K562 (cell line): ENCODE measurements at regions not wholly inside any gene's neighbourhood (a gene's known extent, or its start where the extent isn't known, plus 50 kb on each side); places are given as distances from the start of the nearest gene placed in this dataset.

ENCODE experiments used
- ATAC-seq: fragments of 200-7000 bp; cut with Tn5 transposase; 3 replicates; pipeline ENCODE4 v1.9.1; 2020; ENCODE audit warnings: moderate library complexity
- BruUV-seq: library from RNA; stranded (reverse); fragments of 400-500 nt; replicated peaks from 2 replicates; lab custom pipeline; 2021; lab: Mats Ljungman, UMichigan
- CTCF ChIA-PET: fragments of 300-600 bp; formaldehyde crosslinking; extraction: SDS; loops from one replicate; lab custom pipeline; 2021; ENCODE audit warnings: low intra/inter-chr PET ratio; lab: Yijun Ruan, JAX
- POLR2A ChIA-PET: fragments of 300-600, 350-650 bp; sonication (Branson Sonifier 250); formaldehyde crosslinking; extraction: SDS; loops from one replicate; lab custom pipeline; 2021; ENCODE audit warnings: antibody characterized with exemption, inconsistent platforms; lab: Yijun Ruan, JAX
- DNase-seq, 4 experiments: peaks; one replicate each; pipeline versions ENCODE4 v3.0.0 to v3.0.0-alpha.2; 2011 to 2018; ENCODE audit warnings: low spot score in 3 of 4, mixed read lengths in 3 of 4; ENCODE audit errors: extremely low read depth in 1 of 4
- FAIRE-seq: peaks from 2 replicates; lab custom pipeline; 2011; peaks lifted over from hg19 to GRCh38; lab: Jason Lieb, UNC
- H2AFZ ChIP-seq: 2 replicates; pipeline ENCODE4 v1.6.0; 2011; ENCODE audit warnings: low read depth, low read length, control low read depth, inconsistent platforms
- H3K27ac ChIP-seq: fragments of 200-600 bp; 3 replicates; pipeline ENCODE4 v1.8.0; 2011; ENCODE audit warnings: low read depth, mild to moderate bottlenecking, control low read depth, inconsistent platforms, low read length, moderate library complexity, mixed read lengths; ENCODE audit errors: extremely low read depth
- H3K27me3 ChIP-seq, 2 experiments: fragments of 300-600 bp in 1 of 2; 2 replicates in 1 of 2; 3 replicates in 1 of 2; pipeline versions ENCODE4 v1.6.0 to v1.8.0; 2011; ENCODE audit warnings: inconsistent platforms in 2 of 2, low read length in 2 of 2, mild to moderate bottlenecking in 1 of 2, mixed read lengths in 1 of 2, moderate library complexity in 1 of 2; ENCODE audit not compliant: control insufficient read depth in 2 of 2, insufficient read depth in 2 of 2
- H3K36me3 ChIP-seq: fragments of 300-600 bp; 3 replicates; pipeline ENCODE4 v1.8.0; 2011; ENCODE audit warnings: mild to moderate bottlenecking, low read length, inconsistent platforms; ENCODE audit not compliant: control insufficient read depth, insufficient read depth
- H3K4me1 ChIP-seq, 2 experiments: fragments of 200-600 bp in 1 of 2; replicated peaks in 1 of 2; 2 replicates in 1 of 2; 3 replicates in 1 of 2; pipeline versions ENCODE4 v1.5.1 to v1.8.0; 2011; ENCODE audit warnings: inconsistent platforms in 2 of 2, low read length in 2 of 2, mild to moderate bottlenecking in 1 of 2, mixed read lengths in 1 of 2, moderate library complexity in 1 of 2; ENCODE audit not compliant: control insufficient read depth in 2 of 2, insufficient read depth in 2 of 2
- H3K4me2 ChIP-seq: 2 replicates; pipeline ENCODE4 v1.6.1; 2011; ENCODE audit warnings: low read length, control low read depth, inconsistent platforms, mixed read lengths; ENCODE audit not compliant: insufficient read depth
- H3K4me3 ChIP-seq: fragments of 200-600 bp; sonication (generic), shearing (Covaris generic); 2 replicates; pipeline ENCODE4 v1.5.1; 2016; ENCODE audit warnings: control low read depth, inconsistent platforms
- H3K79me2 ChIP-seq: fragments of 200-600 bp; 3 replicates; pipeline ENCODE4 v1.8.0; 2011; ENCODE audit warnings: low read length, inconsistent platforms; ENCODE audit not compliant: control insufficient read depth, insufficient read depth
- H3K9ac ChIP-seq, 2 experiments: 2 replicates each; pipeline versions ENCODE4 v1.6.0 to v1.6.1; 2011; ENCODE audit warnings: low read depth in 2 of 2, low read length in 2 of 2, control low read depth in 1 of 2, inconsistent platforms in 1 of 2, mild to moderate bottlenecking in 1 of 2, mixed read lengths in 1 of 2; ENCODE audit not compliant: insufficient read depth in 1 of 2
- H3K9me1 ChIP-seq: one replicate; pipeline ENCODE4 v1.6.0; 2011; ENCODE audit warnings: inconsistent platforms, mild to moderate bottlenecking, low read length, moderate library complexity; ENCODE audit not compliant: control insufficient read depth, insufficient read depth
- H3K9me3 ChIP-seq: replicated peaks from 2 replicates; pipeline ENCODE4 v1.5.1; 2011; ENCODE audit warnings: low read depth, low read length, inconsistent platforms; ENCODE audit not compliant: control insufficient read depth, insufficient read depth
- H4K20me1 ChIP-seq: replicated peaks from 2 replicates; pipeline ENCODE4 v1.6.1; 2011; ENCODE audit warnings: low read length, inconsistent platforms, mixed read lengths; ENCODE audit not compliant: control insufficient read depth, insufficient read depth
- DMBX1 ChIP-seq: fragments of 250-450 bp; sonication (Bioruptor Pico); IDR thresholded peaks from 2 replicates; pipeline ENCODE4 v1.8.0; 2022; ENCODE audit warnings: inconsistent platforms, mild to moderate bottlenecking, moderate library complexity, borderline replicate concordance
- ERF ChIP-seq: fragments of 450-650 bp; formaldehyde crosslinking; IDR thresholded peaks from 2 replicates; pipeline ENCODE4 v1.4.0; 2020; ENCODE audit warnings: mild to moderate bottlenecking, mixed read lengths
- MECOM ChIP-seq: fragments of 250-450 bp; sonication (Bioruptor Pico); IDR thresholded peaks from 2 replicates; pipeline ENCODE4 v1.8.0; 2022; ENCODE audit warnings: inconsistent platforms
- NCOA4 ChIP-seq: fragments of 450-650 bp; IDR thresholded peaks from 2 replicates; pipeline ENCODE4 v1.6.1; 2018; ENCODE audit warnings: mild to moderate bottlenecking; ENCODE audit not compliant: partially characterized antibody
- POU5F1 ChIP-seq: fragments of 150-350 bp; IDR thresholded peaks from 2 replicates; pipeline ENCODE4 v1.6.1; 2014; ENCODE audit warnings: borderline replicate concordance, low read length, low read depth, mild to moderate bottlenecking; ENCODE audit not compliant: partially characterized antibody
- RNF2 ChIP-seq: sonication (generic); IDR thresholded peaks from 2 replicates; pipeline ENCODE4 v1.6.1; 2016
- STAT5A ChIP-seq: IDR thresholded peaks from 2 replicates; pipeline ENCODE4 v1.6.1; 2012; ENCODE audit warnings: low read length, inconsistent platforms, borderline replicate concordance
- STAT6 ChIP-seq: sonication (generic); formaldehyde crosslinking; IDR thresholded peaks from 2 replicates; pipeline ENCODE4 v1.8.1; 2023; ENCODE audit warnings: mild to moderate bottlenecking, missing genetic modification reagents
- ZNF134 ChIP-seq: fragments of 250-450 bp; sonication (Bioruptor Pico); conservative IDR thresholded peaks from 2 replicates; pipeline ENCODE4 v1.4.0; 2020
- ZNF146 ChIP-seq: IDR thresholded peaks from one replicate; pipeline ENCODE4 v1.6.1; 2018; ENCODE audit warnings: missing compliant biosample characterization; ENCODE audit not compliant: unreplicated experiment
- WGBS: fragments of 100-300 bp; shearing (Covaris generic); methylation state at CpG from one replicate; pipeline ENCODE4 v1.1.6; 2016; ENCODE audit warnings: low coverage, mixed read lengths; ENCODE audit not compliant: insufficient coverage; ENCODE audit errors: missing lambda C conversion rate; 5-methylcytosine and 5-hydroxymethylcytosine counted together
- in situ Hi-C: fragments of 300-500 bp; cut with MboI; formaldehyde crosslinking; loops from 4 replicates; pipeline ENCODE4 v1.15.0; 2018; ENCODE audit warnings: inconsistent platforms, mixed read lengths
- intact Hi-C: fragments of 100-400 bp; cut with micrococcal nuclease; formaldehyde crosslinking; loops from 2 replicates; pipeline ENCODE4 v1.14.2; 2022

- no peak for FAIRE-seq
- no peak for ATAC-seq
- peaks cover 4 to 48% of the 10 kb centered on the region in 2 experiments; a peak in 4 of 5 replicates for H3K27me3 ChIP-seq
- H3K4me1 ChIP-seq, result no peaks in the 10 kb centered on the region
- intact Hi-C loops, result no loop called here
- no peaks in the 10 kb centered on the region for H3K9me1 ChIP-seq
- POLR2A ChIA-PET, result interaction anchor here (0.8 to 0.9 kb wide), 2 partner anchors 16 to 65 kb away, joined by 3 read pairs; no protein-coding TSS in a partner anchor
- TF ChIP-seq ZNF146 (CRISPR knock-in tag), result no peak
- TF ChIP-seq ZNF134 (CRISPR knock-in tag), result peak; percentile 84
- TF ChIP-seq, all 486 proteins: peak for 1
- H3K36me3 ChIP-seq, result no peaks in the 10 kb centered on the region
- in situ Hi-C loops, result no loop called here
- no peak overlapping the region for H3K9ac ChIP-seq
- CTCF ChIA-PET, result no interaction called here
- no peak overlapping the region for H3K4me3 ChIP-seq
- no peak overlapping the region for H3K4me2 ChIP-seq
- WGBS, result 3% methylated on average over 7 of the region's 7 CpGs
- H3K79me2 ChIP-seq, result no peaks in the 10 kb centered on the region
- no peaks in the 10 kb centered on the region for H3K9me3 ChIP-seq
- no peak for DNase-seq
- H4K20me1 ChIP-seq, result no peaks in the 10 kb centered on the region
- no peak overlapping the region for H3K27ac ChIP-seq
- no peak overlapping the region for H2AFZ ChIP-seq
- no TSS peak for BruUV-seq
These were observed 72.8 kb downstream of the RHOU start for GRCh38 chr1:228807904-228808605.

GRCh38 chr1:228809621-228810394, 74.5 kb downstream of the RHOU start:
- no TSS peak for BruUV-seq
- H3K27ac ChIP-seq, result no peak overlapping the region
- TF ChIP-seq DMBX1 (CRISPR knock-in tag), result no peak
- no peak for TF ChIP-seq POU5F1
- TF ChIP-seq STAT6 (CRISPR knock-in tag), result no peak
- TF ChIP-seq NCOA4, result no peak
- no peak for TF ChIP-seq RNF2
- TF ChIP-seq STAT5A, result no peak
- TF ChIP-seq MECOM (CRISPR knock-in tag), result no peak
- no peak for TF ChIP-seq ERF (CRISPR knock-in tag)

More at GRCh38 chr1:228809621-228810394, 74.5 kb downstream of the RHOU start:
- no peaks in the 10 kb centered on the region for H3K4me1 ChIP-seq
- FAIRE-seq, result no peak
- no peak overlapping the region for H2AFZ ChIP-seq
- H3K4me3 ChIP-seq, result no peak overlapping the region
- H3K36me3 ChIP-seq, result no peaks in the 10 kb centered on the region
- DNase-seq, result no peak
- H4K20me1 ChIP-seq, result no peaks in the 10 kb centered on the region
- CTCF ChIA-PET, result no interaction called here
- H3K9ac ChIP-seq, result no peak overlapping the region
- intact Hi-C loops (no loop called here), in situ Hi-C loops (no loop called here)
- no peak for ATAC-seq
- H3K9me1 ChIP-seq, result no peaks in the 10 kb centered on the region
- 2% methylated on average over 7 of the region's 7 CpGs for WGBS
- H3K79me2 ChIP-seq, result no peaks in the 10 kb centered on the region
- POLR2A ChIA-PET, result no interaction called here
- peaks cover 4 to 38% of the 10 kb centered on the region in 2 experiments; a peak in 4 of 5 replicates for H3K27me3 ChIP-seq
- H3K4me2 ChIP-seq, result no peak overlapping the region
- H3K9me3 ChIP-seq, result no peaks in the 10 kb centered on the region
